Superior temporal gyrus (tissue), 1 donor: ENCODE measurements at regions not wholly inside any gene's neighbourhood (a gene's known extent, or its start where the extent isn't known, plus 50 kb on each side); places are given as distances from the start of the nearest gene placed in this dataset.

Experiments used
- DNase-seq: peaks from one replicate; pipeline ENCODE4 v3.0.0-alpha.2; 2016; ENCODE audit errors: extremely low spot score

DNA sequence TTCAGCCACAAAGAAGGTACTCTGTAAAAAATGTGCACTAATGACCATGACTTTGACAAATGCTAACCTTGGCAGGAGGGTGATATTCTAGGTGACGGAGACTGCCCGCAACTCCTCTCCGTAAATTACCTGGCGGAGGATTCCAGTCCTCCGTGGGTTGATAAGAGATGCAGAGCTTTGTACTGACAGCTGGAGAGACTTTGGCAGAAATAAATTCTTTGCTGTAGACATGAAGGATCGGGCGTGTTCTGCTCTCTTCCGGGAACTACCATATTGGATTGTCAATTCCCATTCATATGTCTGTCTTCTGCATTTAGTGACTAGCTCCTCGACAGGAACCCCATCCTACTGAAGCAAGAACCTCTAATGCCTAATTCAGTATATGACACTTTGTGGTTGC, 158.3 kb upstream of the KAZN start:
- DNase-seq = no peak

GRCh38 chr1:14440731-14441130, 157.8 kb upstream of the KAZN start:
- DNase-seq = no peak

DNA sequence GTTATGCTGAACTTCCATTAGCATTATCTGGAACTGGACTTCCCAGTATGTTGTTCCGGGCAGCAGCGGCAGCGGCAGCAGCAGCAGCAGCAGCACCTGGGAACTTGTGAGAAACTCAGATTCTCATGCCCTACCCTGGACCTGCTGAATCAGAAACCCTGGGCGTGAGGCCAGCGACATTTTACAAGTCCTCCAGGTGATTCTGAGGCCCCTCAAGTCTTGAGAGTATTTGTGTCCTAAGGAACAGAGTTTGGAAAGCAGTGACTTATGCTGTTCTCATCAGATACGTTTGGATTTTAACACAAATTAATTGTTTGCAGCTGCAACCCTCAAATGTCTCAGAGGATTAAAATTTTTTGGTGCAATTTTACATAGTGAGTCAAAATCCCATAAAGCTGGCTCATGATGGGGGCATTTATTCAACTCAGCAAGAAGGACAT, 157.2 kb upstream of the KAZN start:
- DNase-seq = no peak

DNA sequence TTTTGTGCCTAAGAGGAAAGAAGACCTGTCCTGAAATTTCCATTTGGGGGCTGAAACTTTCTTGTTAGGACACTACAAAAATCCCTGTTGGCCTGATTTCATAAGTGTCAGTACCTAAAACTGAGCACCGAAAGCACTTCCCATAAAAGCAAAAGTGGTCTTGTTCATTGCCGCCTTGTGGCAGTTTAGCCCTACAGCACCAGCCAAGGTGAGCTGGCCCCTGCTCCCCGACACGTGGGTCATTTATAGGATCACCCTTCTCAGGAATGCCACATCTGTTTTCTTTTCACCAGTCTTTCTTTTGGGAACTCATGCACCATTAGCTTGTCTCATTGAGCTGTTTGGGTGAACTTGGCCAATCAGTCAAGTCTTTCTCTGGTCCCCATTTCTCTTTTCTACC, 155.8 kb upstream of the KAZN start:
- DNase-seq = no peak

DNA sequence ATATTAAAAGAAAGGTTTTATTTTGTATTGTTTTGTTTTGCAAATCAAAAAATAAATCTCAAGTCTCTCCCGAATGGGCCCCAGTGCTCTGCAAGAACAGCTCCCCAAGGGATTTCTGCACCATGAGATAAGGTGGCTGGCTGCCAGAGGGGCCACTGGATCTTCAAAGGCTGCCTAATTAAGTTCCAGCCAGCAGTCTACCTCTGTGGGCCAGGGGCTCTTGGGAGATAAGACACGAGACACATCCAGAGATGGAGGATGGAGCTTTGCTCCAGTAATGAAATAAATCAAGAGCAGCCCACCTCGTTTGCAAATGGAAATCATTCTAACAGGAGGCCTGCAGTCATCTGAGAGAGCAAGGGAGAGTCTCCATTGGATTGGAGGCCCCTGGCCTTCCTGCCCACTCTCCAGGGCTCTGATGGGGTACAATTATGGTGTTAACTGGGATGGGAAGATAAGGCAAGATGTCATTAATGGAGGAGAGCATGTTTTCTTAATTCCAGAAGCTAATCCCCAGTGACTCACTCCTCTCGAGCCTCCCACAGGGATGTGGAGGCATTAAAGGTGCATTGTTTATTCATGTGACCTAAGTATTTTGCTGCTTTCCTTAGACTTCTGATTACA, 155.2 kb upstream of the KAZN start:
- no peak for DNase-seq

GRCh38 chr1:14451217-14451616, 147.3 kb upstream of the KAZN start:
- DNase-seq = no peak

- DNase-seq = no peak
These were observed 145.9 kb upstream of the KAZN start for GRCh38 chr1:14452551-14452950.

DNA sequence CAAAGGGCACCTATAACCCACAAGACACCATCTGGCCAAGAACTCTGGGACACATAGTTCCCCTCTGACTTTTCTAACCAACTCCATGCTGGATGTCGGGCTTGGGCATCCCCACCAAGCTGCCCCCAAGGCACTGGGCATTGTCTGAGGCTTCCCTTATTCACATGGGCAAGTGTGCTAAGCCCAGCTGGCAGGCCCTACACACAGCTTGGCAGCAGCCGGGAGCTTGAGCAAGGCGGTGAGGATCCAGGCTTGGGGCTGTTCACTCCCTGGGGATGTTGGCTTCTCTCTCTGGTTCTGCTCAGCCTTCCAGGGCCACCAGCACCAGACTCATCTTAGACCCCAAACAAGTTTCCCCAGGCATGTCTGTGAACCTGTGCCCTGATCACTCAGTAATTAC, 138.3 kb upstream of the KAZN start:
- no peak for DNase-seq

- no peak for DNase-seq
These were observed 135.6 kb upstream of the KAZN start for GRCh38 chr1:14462851-14463250.

GRCh38 chr1:14466006-14466405, 132.5 kb upstream of the KAZN start:
- no peak for DNase-seq

DNA sequence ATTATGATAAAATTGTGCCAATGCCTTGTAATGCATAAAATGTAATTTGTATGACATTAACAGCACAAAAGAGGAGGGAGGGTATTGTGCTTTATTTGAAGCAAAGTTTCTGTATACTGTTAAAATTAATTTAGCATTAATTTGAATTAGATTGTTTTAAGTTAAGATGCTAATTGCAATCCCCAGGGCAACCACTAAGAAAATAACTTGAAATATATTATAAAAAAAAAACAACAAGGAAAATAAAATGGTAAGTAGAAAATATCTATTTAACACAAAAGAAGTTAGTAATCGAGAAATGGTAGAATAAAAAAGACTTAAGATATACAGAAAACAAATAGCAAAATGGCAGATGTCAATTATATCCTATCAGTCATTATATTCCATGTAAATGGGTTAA, 131.4 kb upstream of the KAZN start:
- DNase-seq = no peak

GRCh38 chr1:14468751-14469150, 129.7 kb upstream of the KAZN start:
- no peak for DNase-seq

DNA sequence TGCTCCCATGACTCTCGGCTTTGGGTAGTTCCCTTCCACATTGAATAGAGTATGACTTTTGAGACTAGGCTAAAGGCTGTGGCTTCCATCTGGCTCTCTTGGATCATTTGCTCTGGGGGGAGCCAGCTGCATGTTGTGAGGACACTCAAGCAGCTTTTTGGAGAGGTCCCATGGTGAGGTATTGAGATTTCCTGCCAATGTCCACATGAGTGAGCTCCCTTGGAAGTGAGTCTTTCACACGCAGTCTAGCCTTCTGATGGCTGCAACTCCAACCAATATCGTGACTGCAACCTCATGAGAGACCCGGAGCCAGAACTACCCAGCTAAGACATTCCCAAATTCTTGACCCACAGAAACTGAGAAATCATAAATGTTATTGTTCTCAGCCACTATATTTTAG, 127.7 kb upstream of the KAZN start:
- DNase-seq = no peak

- no peak for DNase-seq
These were observed 123.6 kb upstream of the KAZN start for GRCh38 chr1:14474856-14475255.

DNA sequence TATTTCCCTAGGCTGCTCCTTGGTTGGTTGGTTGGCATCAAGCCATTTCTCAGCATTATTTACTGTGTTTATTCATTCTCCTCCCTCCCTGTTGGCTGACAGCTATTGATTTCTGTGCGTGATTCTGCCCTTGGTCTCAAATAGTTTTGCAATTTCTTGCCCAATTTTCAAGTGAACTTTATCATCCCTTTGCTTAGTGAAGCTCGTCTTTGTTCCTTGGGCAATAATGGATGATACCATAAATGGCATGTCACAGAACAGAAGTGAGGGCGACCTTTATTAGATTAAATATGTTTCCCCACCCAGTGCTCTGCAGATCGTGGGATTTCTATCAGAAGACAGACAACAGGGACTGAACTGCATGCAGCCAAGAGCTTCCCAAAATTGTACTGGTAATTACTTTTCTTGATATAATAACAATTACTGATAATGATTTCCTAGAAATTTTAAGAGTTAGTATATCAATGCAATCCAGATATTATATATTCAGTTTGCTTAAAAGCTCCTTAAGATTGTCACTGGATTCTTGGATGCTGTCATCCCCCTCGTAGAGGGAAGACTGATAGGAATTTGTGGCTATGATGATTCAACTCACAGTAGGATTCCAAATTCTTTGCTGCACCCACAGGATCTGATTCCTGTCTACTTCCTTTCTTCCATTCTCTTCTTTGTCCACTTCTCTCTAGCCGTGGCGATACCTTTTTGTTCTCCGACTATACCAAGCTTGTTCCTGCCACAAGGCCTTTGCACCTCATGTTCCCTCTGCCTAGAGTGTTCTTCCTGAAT, 122.1 kb upstream of the KAZN start:
- no peak for DNase-seq

DNA sequence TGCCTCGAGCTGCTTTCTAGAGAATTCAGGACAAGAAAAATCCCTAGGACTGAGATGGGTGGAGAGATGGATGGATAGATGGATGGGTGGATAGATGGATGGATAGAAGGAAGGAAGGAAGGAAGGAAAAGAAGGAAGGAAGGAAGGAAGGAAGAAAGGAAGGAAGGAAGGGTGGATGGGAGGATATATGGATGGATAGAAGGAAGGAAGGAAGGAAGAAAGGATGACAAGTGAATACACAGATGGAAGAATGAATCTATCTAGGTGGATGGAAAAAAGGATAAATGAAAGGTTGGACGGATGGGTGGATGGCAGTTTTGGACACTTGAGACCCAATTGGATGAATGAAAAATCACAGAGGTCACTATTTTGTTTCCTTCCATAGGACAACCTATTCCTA, 120.4 kb upstream of the KAZN start:
- no peak for DNase-seq

GRCh38 chr1:14479865-14480264, 118.6 kb upstream of the KAZN start:
- DNase-seq = no peak

DNA sequence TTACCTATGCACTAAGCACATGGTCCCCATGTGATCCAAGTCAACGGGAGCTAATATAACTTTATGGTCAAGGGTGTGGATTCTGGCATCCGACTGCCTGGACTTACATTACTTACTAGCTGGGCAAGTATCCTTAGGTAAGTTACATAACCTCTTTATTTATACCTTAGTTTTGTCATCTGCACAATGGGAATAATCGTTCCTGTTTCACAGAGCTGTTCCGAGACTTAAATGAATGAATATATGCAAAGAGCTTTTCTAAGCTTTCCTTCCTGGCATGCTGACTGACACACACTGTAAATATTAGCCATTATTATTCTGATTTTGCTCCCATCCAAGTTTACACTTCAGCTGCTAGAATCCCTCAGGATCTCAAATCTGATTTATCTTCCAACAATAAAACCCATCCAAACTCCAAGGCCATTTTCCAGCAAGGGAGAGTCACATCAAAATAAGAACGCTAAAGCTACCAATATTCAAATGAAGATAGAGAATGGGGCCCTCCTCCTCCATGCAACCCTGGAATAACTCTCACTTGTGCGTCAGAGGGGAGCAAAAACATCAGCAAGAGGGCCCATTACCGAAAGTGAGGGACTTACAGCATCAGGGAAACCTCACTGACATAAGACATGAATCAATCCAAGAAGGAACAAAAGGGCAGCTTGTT, 115.6 kb upstream of the KAZN start:
- no peak for DNase-seq

- DNase-seq = no peak
These were observed 113.2 kb upstream of the KAZN start for GRCh38 chr1:14485285-14485684.

DNA sequence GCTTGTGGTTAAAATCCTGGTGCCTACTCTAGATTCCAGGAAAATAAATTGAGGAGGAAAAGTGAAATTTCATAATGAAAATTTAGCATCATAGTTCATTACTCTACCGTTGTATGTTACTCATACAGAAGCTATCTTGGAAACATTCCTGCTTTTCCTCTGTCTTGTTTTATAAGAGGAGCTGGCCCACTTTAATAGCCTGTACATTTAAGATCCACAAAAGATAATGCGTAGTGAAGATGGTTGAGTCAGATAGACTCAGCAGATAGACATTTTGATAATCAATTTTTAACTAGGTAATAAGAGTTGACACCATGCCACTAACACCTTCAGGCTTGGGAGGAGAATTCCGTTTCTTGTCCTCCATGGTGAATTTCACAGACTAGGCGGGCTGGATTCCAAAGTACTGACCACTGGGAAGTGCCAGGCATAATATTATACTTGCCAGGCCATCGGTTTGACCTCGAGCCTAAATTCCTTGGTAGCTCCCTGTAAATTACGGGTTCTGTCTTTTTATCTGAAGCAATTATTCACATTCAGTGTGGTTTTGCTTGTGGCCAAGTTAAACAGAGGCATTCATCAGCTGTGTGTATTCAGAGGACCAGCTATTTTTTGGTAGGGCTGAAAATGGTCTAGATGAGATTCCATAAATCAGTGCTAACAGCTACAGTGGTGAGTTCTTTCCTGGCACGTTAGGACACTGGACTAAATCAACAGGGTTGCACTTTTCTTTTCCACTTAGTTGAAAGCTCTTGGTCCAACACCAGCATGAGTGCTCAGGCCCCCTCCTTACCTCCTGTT, 111.9 kb upstream of the KAZN start:
- no peak for DNase-seq

DNA sequence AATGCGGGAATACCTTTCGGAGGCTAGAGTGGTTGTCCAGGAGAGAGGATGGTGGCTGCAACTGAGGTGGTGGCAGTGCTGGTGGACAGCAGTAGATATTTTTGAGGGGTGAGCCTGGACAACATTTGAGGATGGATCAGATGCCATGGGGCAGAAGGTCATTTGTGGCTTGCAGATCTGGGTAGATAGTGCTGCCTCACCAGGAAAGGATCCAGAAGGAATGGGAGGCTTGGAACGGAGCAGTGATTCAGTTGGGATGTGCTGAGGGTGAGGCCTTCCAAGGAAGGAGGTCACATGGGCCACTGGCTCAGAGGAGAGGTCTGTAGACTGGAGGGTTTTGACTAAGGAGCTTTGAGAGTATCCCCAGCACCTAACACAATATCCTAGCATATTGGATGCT, 110.8 kb upstream of the KAZN start:
- DNase-seq = no peak

DNA sequence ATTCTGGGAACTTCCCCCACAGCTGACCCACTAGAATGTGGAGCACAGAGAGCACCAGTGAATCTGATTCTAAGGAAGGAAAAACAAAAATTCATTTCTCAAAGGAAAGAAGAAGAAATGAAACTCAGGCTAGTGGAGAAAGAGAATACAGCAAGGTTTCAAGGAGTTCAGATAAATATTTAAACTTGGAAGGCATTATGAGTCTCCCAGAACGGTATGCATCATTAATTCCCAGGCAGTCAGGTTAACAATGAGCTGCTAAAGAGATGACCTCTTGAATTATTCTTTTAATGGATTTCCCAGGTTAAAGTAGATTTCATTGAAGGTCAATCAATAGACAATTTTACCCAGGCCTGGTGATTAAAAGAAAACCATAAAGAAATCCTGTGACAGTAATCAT, 103.6 kb upstream of the KAZN start:
- DNase-seq = no peak
